DND-41 (cell line): ENCODE measurements at regions not wholly inside any gene's neighbourhood (a gene's known extent, or its start where the extent isn't known, plus 50 kb on each side); places are given as distances from the start of the nearest gene placed in this dataset.
"Not testable (repeated sequence)": the region's sequence is repeated elsewhere in the genome, so short reads cannot be mapped to it uniquely, and the experiment has no call there.

Experiments used
- ATAC-seq: fragments of 200-7000 bp; cut with Tn5 transposase; 3 replicates; pipeline ENCODE4 v1.9.1; 2021; ENCODE audit warnings: low read depth; ENCODE audit not compliant: insufficient read depth
- DNase-seq: peaks from one replicate; pipeline ENCODE4 v3.0.0-alpha.2; 2020
- H2AFZ ChIP-seq: 2 replicates; pipeline ENCODE4 v1.6.0; 2012; ENCODE audit warnings: low read depth, low read length
- H3K27ac ChIP-seq: 2 replicates; pipeline ENCODE4 v1.5.1; 2012; ENCODE audit warnings: low read length, inconsistent platforms
- H3K27me3 ChIP-seq: fragments of 200-600 bp; sonication (generic); 2 replicates; pipeline ENCODE4 v1.6.0; 2012; ENCODE audit warnings: low read length, mild to moderate bottlenecking, inconsistent platforms; ENCODE audit not compliant: insufficient read depth, poor library complexity
- H3K36me3 ChIP-seq: 2 replicates; pipeline ENCODE4 v1.5.1; 2012; ENCODE audit warnings: low read length, inconsistent platforms; ENCODE audit not compliant: insufficient read depth
- H3K4me1 ChIP-seq: 2 replicates; pipeline ENCODE4 v1.5.1; 2012; ENCODE audit warnings: mild to moderate bottlenecking, low read length; ENCODE audit not compliant: insufficient read depth
- H3K4me2 ChIP-seq: 2 replicates; pipeline ENCODE4 v1.6.0; 2012; ENCODE audit warnings: mild to moderate bottlenecking, moderate library complexity, low read length, inconsistent platforms; ENCODE audit not compliant: insufficient read depth
- H3K4me3 ChIP-seq, 2 experiments: fragments of 200-600 bp in 1 of 2; shearing (Covaris generic) in 1 of 2; 2 replicates each; pipeline ENCODE4 v1.5.1; 2012 to 2016; ENCODE audit warnings: inconsistent platforms in 2 of 2, low read length in 2 of 2, mild to moderate bottlenecking in 2 of 2, low read depth in 1 of 2, moderate library complexity in 1 of 2
- H3K79me2 ChIP-seq: 2 replicates; pipeline ENCODE4 v1.6.0; 2012; ENCODE audit warnings: low read length, inconsistent platforms; ENCODE audit not compliant: insufficient read depth
- H3K9ac ChIP-seq: 2 replicates; pipeline ENCODE4 v1.6.0; 2012; ENCODE audit warnings: low read depth, mild to moderate bottlenecking, inconsistent platforms, low read length, moderate library complexity
- H3K9me3 ChIP-seq: 2 replicates; pipeline ENCODE4 v1.5.1; 2012; ENCODE audit warnings: low read length, moderate library complexity, mild to moderate bottlenecking, inconsistent platforms; ENCODE audit not compliant: insufficient read depth, severe bottlenecking
- H4K20me1 ChIP-seq: 2 replicates; pipeline ENCODE4 v1.6.0; 2012; ENCODE audit warnings: low read length; ENCODE audit not compliant: insufficient read depth
- EZH2 ChIP-seq: IDR thresholded peaks from 3 replicates; pipeline ENCODE4 v1.6.1; 2012; ENCODE audit warnings: borderline replicate concordance, low read depth, mild to moderate bottlenecking, moderate library complexity, low read length, inconsistent platforms; ENCODE audit not compliant: severe bottlenecking
- TF ChIP-seq, protein P1 (sequence below): IDR thresholded peaks from 2 replicates; pipeline ENCODE4 v1.5.1; 2012; ENCODE audit warnings: borderline replicate concordance, low read length, moderate library complexity, mild to moderate bottlenecking; ENCODE audit not compliant: poor library complexity, severe bottlenecking; ENCODE audit errors: extremely low read depth

- no peaks in the 10 kb centered on the region for H3K4me1 ChIP-seq
- ATAC-seq (no peak), DNase-seq (no peak)
- no peak overlapping the region for H3K9ac ChIP-seq
- TF ChIP-seq, protein P1, sequence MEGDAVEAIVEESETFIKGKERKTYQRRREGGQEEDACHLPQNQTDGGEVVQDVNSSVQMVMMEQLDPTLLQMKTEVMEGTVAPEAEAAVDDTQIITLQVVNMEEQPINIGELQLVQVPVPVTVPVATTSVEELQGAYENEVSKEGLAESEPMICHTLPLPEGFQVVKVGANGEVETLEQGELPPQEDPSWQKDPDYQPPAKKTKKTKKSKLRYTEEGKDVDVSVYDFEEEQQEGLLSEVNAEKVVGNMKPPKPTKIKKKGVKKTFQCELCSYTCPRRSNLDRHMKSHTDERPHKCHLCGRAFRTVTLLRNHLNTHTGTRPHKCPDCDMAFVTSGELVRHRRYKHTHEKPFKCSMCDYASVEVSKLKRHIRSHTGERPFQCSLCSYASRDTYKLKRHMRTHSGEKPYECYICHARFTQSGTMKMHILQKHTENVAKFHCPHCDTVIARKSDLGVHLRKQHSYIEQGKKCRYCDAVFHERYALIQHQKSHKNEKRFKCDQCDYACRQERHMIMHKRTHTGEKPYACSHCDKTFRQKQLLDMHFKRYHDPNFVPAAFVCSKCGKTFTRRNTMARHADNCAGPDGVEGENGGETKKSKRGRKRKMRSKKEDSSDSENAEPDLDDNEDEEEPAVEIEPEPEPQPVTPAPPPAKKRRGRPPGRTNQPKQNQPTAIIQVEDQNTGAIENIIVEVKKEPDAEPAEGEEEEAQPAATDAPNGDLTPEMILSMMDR, result no peak
- no peak for TF ChIP-seq EZH2
- H3K27me3 ChIP-seq, result no peaks in the 10 kb centered on the region
- no peaks in the 10 kb centered on the region for H4K20me1 ChIP-seq
- H3K36me3 ChIP-seq, result no peaks in the 10 kb centered on the region
- H3K79me2 ChIP-seq, result no peaks in the 10 kb centered on the region
- H3K4me2 ChIP-seq, result no peak overlapping the region
- no peak overlapping the region for H2AFZ ChIP-seq
- H3K27ac ChIP-seq, result no peak overlapping the region
- no peaks in the 10 kb centered on the region for H3K9me3 ChIP-seq
- H3K4me3 ChIP-seq, result no peak overlapping the region
Observed at GRCh38 chr6:163698086-163698485, 283.6 kb downstream of the QKI start.

DNA sequence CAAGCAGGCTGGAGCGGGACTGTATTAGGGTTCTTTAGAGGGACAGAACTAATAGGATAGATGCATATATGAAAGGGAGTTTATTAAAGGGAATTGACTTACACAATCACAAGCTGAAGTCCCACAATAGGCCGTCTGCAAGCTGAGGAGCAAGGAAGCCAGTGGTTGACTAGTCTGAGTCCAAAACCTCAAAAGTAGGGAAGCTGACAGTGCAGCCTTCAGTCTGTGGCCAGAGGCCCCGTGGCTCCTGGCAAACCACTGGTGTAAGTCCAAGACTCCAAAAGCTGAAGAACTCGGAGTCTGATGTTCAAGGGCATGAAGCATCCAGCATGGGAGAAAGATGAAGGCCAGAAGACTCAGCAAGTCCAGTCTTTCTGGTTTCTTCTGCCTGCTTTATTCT is 281.8 kb downstream of the QKI start:
- H3K4me2 ChIP-seq, H3K27me3 ChIP-seq, H3K4me3 ChIP-seq, ATAC-seq, H3K4me1 ChIP-seq, H3K79me2 ChIP-seq, H3K27ac ChIP-seq, H4K20me1 ChIP-seq, DNase-seq, H3K36me3 ChIP-seq, H2AFZ ChIP-seq, H3K9ac ChIP-seq, H3K9me3 ChIP-seq: not testable (repeated sequence)

- Histone ChIP-seq H2AFZ (no peak overlapping the region), H3K4me3 (no peak overlapping the region), H3K9ac (no peak overlapping the region), H3K27me3 (no peaks in the 10 kb centered on the region), H3K9me3 (no peaks in the 10 kb centered on the region), H3K4me2 (no peak overlapping the region), H3K79me2 (no peaks in the 10 kb centered on the region), H4K20me1 (no peaks in the 10 kb centered on the region), H3K27ac (no peak overlapping the region), H3K36me3 (no peaks in the 10 kb centered on the region), H3K4me1 (no peaks in the 10 kb centered on the region)
- TF ChIP-seq, protein P1, result no peak
- TF ChIP-seq EZH2, result no peak
- ATAC-seq, result no peak
- DNase-seq, result no peak
Observed at GRCh38 chr6:163695414-163695864, 280.9 kb downstream of the QKI start.

- H3K27me3 ChIP-seq, result no peaks in the 10 kb centered on the region
- H2AFZ ChIP-seq, result no peak overlapping the region
- no peak overlapping the region for H3K4me3 ChIP-seq
- H3K27ac ChIP-seq, result no peak overlapping the region
- no peak for DNase-seq
- TF ChIP-seq EZH2, result no peak
- TF ChIP-seq, protein P1, result no peak
- no peaks in the 10 kb centered on the region for H3K9me3 ChIP-seq
- H3K79me2 ChIP-seq, result no peaks in the 10 kb centered on the region
- H3K4me1 ChIP-seq, result no peaks in the 10 kb centered on the region
- H3K9ac ChIP-seq, result no peak overlapping the region
- ATAC-seq, result no peak
- H3K36me3 ChIP-seq, result no peaks in the 10 kb centered on the region
- no peak overlapping the region for H3K4me2 ChIP-seq
- no peaks in the 10 kb centered on the region for H4K20me1 ChIP-seq
Observed at GRCh38 chr6:163694988-163695398, 280.5 kb downstream of the QKI start.
